ENCODE measurements at regions not wholly inside any gene's neighbourhood (a gene's known extent, or its start where the extent isn't known, plus 50 kb on each side); places are given as distances from the start of the nearest gene placed in this dataset.
"Not testable (repeated sequence)": the region's sequence is repeated elsewhere in the genome, so short reads cannot be mapped to it uniquely, and the experiment has no call there.

DNA sequence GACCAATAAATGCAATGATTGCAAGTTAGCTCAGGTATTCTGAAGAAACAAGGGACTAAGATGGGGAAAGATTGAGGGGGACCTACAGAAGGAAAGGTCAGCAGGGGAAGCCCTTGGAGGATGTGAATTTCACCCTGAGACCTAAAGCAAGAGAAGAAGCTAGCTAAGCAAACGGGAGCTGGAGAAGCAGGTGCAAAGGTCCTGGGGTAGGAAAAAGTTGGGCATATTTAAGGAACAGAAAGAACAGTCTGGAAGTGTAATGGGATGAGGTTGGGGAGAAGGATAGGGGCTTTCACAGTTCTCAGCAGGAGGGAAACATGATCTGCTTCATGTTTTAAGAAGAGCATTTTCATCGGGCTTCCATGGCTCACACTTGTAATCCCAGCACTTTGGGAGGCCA, 89.7 kb upstream of the SLC45A1 start:
- H3K9me3 ChIP-seq (ENCODE audit: control insufficient read depth, low read length): no peaks in the 10 kb centered on the region
- no peak overlapping the region for H3K14ac ChIP-seq (ENCODE audit: low read length in 2 of 2)
- no peak overlapping the region for H3K18ac ChIP-seq (ENCODE audit: low read depth in 1 of 2, low read length in 2 of 2)
- H3K27me3 ChIP-seq (ENCODE audit: control insufficient read depth in 1 of 2, insufficient read depth in 1 of 2, low read length in 2 of 2): no peaks in the 10 kb centered on the region
- no peak overlapping the region for H4K8ac ChIP-seq (ENCODE audit: low read length)
- no peak overlapping the region for H2BK15ac ChIP-seq (ENCODE audit: low read depth, poor library complexity, severe bottlenecking)
- H3K4me1 ChIP-seq (ENCODE audit: control insufficient read depth, insufficient read depth, low read depth, low read length): peaks cover 4% of the 10 kb centered on the region
- no peak overlapping the region for H2AK5ac ChIP-seq (ENCODE audit: low read length, severe bottlenecking)
- H2BK5ac ChIP-seq (ENCODE audit: low read depth, low read length, poor library complexity, severe bottlenecking): no peak overlapping the region
- H3K79me1 ChIP-seq (replicated peaks; ENCODE audit: low read length, poor library complexity, severe bottlenecking): no peaks in the 10 kb centered on the region
- WGBS: 99% methylated on average over 2 of the region's 2 CpGs
- H3K36me3 ChIP-seq (ENCODE audit: control insufficient read depth in 1 of 2, insufficient read depth in 2 of 2, low read depth in 1 of 2, low read length in 2 of 2): no peaks in the 10 kb centered on the region
- no peak overlapping the region for H4K91ac ChIP-seq (ENCODE audit: low read length)
- H3K4me3 ChIP-seq (ENCODE audit: insufficient read depth in 1 of 2, low read depth in 1 of 2, low read length in 2 of 2): no peak overlapping the region
- H3K27ac ChIP-seq (ENCODE audit: low read length, poor library complexity, severe bottlenecking): no peak overlapping the region
- no peak overlapping the region for H2BK12ac ChIP-seq (ENCODE audit: low read length in 2 of 2)
- H3K4me2 ChIP-seq (ENCODE audit: low read length, poor library complexity, severe bottlenecking): no peak overlapping the region
- H3K23ac ChIP-seq (ENCODE audit: low read length in 2 of 2): no peak overlapping the region
- H2BK120ac ChIP-seq (ENCODE audit: low read depth, low read length): no peak overlapping the region
- H3K4ac ChIP-seq (ENCODE audit: low read depth in 1 of 2, low read length in 2 of 2): no peak overlapping the region
- no peak overlapping the region for H2AFZ ChIP-seq (ENCODE audit: low read depth, low read length)
- DNase-seq: no peak
- H3K9ac ChIP-seq (ENCODE audit: low read length): no peak overlapping the region

DNA sequence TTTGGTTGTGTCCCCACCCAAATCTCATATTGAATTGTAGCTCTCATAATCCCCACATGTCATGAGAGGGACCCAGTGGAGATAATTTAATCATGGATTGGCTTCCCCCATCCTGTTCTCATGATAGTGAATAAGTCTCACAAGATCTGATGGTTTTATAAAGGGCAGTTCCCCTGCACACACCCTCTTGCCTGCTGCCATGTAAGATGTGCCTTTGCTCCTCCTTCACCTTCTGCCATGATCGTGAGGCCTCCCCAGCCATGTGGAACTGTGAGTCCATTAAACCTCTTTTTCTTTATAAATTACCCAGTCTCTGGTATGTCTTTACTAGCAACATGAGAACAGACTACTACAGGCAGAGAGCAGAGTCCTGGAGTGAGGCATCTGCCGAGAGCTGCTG, 90.2 kb upstream of the SLC45A1 start:
- H3K23ac ChIP-seq (ENCODE audit: low read length in 2 of 2); H3K4me2 ChIP-seq (ENCODE audit: low read length, poor library complexity, severe bottlenecking); H3K4me1 ChIP-seq (ENCODE audit: control insufficient read depth, insufficient read depth, low read depth, low read length); H3K14ac ChIP-seq (ENCODE audit: low read length in 2 of 2); H2BK5ac ChIP-seq (ENCODE audit: low read depth, low read length, poor library complexity, severe bottlenecking); H3K4me3 ChIP-seq (ENCODE audit: insufficient read depth in 1 of 2, low read depth in 1 of 2, low read length in 2 of 2); H4K91ac ChIP-seq (ENCODE audit: low read length); H2BK12ac ChIP-seq (ENCODE audit: low read length in 2 of 2); DNase-seq; H3K18ac ChIP-seq (ENCODE audit: low read depth in 1 of 2, low read length in 2 of 2); H3K4ac ChIP-seq (ENCODE audit: low read depth in 1 of 2, low read length in 2 of 2); H3K27ac ChIP-seq (ENCODE audit: low read length, poor library complexity, severe bottlenecking); H2AFZ ChIP-seq (ENCODE audit: low read depth, low read length); H2AK5ac ChIP-seq (ENCODE audit: low read length, severe bottlenecking); H2BK120ac ChIP-seq (ENCODE audit: low read depth, low read length); H3K9me3 ChIP-seq (ENCODE audit: control insufficient read depth, low read length); H3K79me1 ChIP-seq (replicated peaks; ENCODE audit: low read length, poor library complexity, severe bottlenecking); H2BK15ac ChIP-seq (ENCODE audit: low read depth, poor library complexity, severe bottlenecking); H3K9ac ChIP-seq (ENCODE audit: low read length); H3K27me3 ChIP-seq (ENCODE audit: control insufficient read depth in 1 of 2, insufficient read depth in 1 of 2, low read length in 2 of 2); H4K8ac ChIP-seq (ENCODE audit: low read length); H3K36me3 ChIP-seq (ENCODE audit: control insufficient read depth in 1 of 2, insufficient read depth in 2 of 2, low read depth in 1 of 2, low read length in 2 of 2): not testable (repeated sequence)
- 95% methylated on average over 2 of the region's 2 CpGs for WGBS

DNA sequence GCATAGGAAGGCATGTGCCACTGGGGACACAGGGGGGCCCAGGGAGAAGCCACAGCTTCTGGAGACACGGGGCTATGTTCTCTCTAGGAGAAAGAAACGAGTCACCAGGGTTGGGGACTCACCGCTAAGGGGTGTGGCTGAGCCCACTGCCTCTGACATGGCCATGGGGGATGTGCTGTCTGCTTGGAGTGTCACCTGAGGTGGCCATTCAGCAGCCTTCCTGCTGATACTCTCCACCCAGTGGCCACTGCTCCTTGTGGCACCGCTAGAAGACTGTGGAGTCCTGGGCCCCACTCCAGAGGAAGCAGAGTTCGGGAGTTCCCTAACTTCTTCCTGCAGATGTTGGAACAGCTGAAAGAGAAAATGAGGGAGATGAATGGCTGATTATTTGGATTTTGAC, 91.2 kb upstream of the SLC45A1 start:
- no peak overlapping the region for H3K4me3 ChIP-seq (ENCODE audit: insufficient read depth in 1 of 2, low read depth in 1 of 2, low read length in 2 of 2)
- H3K14ac ChIP-seq (ENCODE audit: low read length in 2 of 2): peak overlapping the region in 1 of 2 experiments; percentile 44
- no peaks in the 10 kb centered on the region for H3K9me3 ChIP-seq (ENCODE audit: control insufficient read depth, low read length)
- no peak overlapping the region for H3K4ac ChIP-seq (ENCODE audit: low read depth in 1 of 2, low read length in 2 of 2)
- DNase-seq: no peak
- no peak overlapping the region for H3K23ac ChIP-seq (ENCODE audit: low read length in 2 of 2)
- no peaks in the 10 kb centered on the region for H3K79me1 ChIP-seq (replicated peaks; ENCODE audit: low read length, poor library complexity, severe bottlenecking)
- H4K8ac ChIP-seq (ENCODE audit: low read length): no peak overlapping the region
- H2BK120ac ChIP-seq (ENCODE audit: low read depth, low read length): no peak overlapping the region
- H3K18ac ChIP-seq (ENCODE audit: low read depth in 1 of 2, low read length in 2 of 2): peak overlapping the region in 1 of 2 experiments; percentile 74
- H2BK12ac ChIP-seq (ENCODE audit: low read length in 2 of 2): peak overlapping the region in 1 of 2 experiments; percentile 45
- no peak overlapping the region for H4K91ac ChIP-seq (ENCODE audit: low read length)
- H3K4me2 ChIP-seq (ENCODE audit: low read length, poor library complexity, severe bottlenecking): no peak overlapping the region
- H3K27ac ChIP-seq (ENCODE audit: low read length, poor library complexity, severe bottlenecking): no peak overlapping the region
- no peaks in the 10 kb centered on the region for H3K36me3 ChIP-seq (ENCODE audit: control insufficient read depth in 1 of 2, insufficient read depth in 2 of 2, low read depth in 1 of 2, low read length in 2 of 2)
- H2BK15ac ChIP-seq (ENCODE audit: low read depth, poor library complexity, severe bottlenecking): no peak overlapping the region
- H2AFZ ChIP-seq (ENCODE audit: low read depth, low read length): no peak overlapping the region
- H3K4me1 ChIP-seq (ENCODE audit: control insufficient read depth, insufficient read depth, low read depth, low read length): peaks cover 4% of the 10 kb centered on the region
- H3K27me3 ChIP-seq (ENCODE audit: control insufficient read depth in 1 of 2, insufficient read depth in 1 of 2, low read length in 2 of 2): no peaks in the 10 kb centered on the region
- 77% methylated on average over 4 of the region's 5 CpGs for WGBS
- H2BK5ac ChIP-seq (ENCODE audit: low read depth, low read length, poor library complexity, severe bottlenecking): no peak overlapping the region
- H2AK5ac ChIP-seq (ENCODE audit: low read length, severe bottlenecking): no peak overlapping the region
- H3K9ac ChIP-seq (ENCODE audit: low read length): no peak overlapping the region

DNA sequence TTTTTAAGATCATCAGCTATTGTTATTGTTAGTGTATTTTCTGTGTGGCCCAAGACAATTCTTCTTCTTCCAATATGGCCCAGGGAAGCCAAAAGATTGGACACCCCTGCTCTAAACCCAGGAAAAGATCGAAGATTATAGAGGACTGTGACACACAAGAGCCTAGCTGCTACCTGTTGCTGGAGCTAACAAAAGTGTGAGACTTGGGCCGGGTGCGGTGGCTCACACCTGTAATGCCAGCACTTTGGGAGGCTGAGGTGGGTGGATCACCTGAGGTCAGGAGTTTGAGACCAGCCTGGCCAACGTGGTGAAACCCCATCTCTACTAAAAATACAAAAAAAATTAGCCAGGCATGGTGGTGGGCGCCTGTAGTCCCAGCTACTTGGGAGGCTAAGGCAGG, 91.9 kb upstream of the SLC45A1 start:
- not testable (repeated sequence) for H2BK12ac ChIP-seq (ENCODE audit: low read length in 2 of 2); H4K8ac ChIP-seq (ENCODE audit: low read length); H3K14ac ChIP-seq (ENCODE audit: low read length in 2 of 2); H3K27ac ChIP-seq (ENCODE audit: low read length, poor library complexity, severe bottlenecking); H3K4ac ChIP-seq (ENCODE audit: low read depth in 1 of 2, low read length in 2 of 2); H2AK5ac ChIP-seq (ENCODE audit: low read length, severe bottlenecking); H3K79me1 ChIP-seq (replicated peaks; ENCODE audit: low read length, poor library complexity, severe bottlenecking); H3K23ac ChIP-seq (ENCODE audit: low read length in 2 of 2); H3K36me3 ChIP-seq (ENCODE audit: control insufficient read depth in 1 of 2, insufficient read depth in 2 of 2, low read depth in 1 of 2, low read length in 2 of 2); H2BK5ac ChIP-seq (ENCODE audit: low read depth, low read length, poor library complexity, severe bottlenecking); H3K9ac ChIP-seq (ENCODE audit: low read length); H3K4me3 ChIP-seq (ENCODE audit: insufficient read depth in 1 of 2, low read depth in 1 of 2, low read length in 2 of 2); H3K27me3 ChIP-seq (ENCODE audit: control insufficient read depth in 1 of 2, insufficient read depth in 1 of 2, low read length in 2 of 2); H2AFZ ChIP-seq (ENCODE audit: low read depth, low read length); H3K4me1 ChIP-seq (ENCODE audit: control insufficient read depth, insufficient read depth, low read depth, low read length); H2BK15ac ChIP-seq (ENCODE audit: low read depth, poor library complexity, severe bottlenecking); H4K91ac ChIP-seq (ENCODE audit: low read length); H3K18ac ChIP-seq (ENCODE audit: low read depth in 1 of 2, low read length in 2 of 2); H3K4me2 ChIP-seq (ENCODE audit: low read length, poor library complexity, severe bottlenecking); DNase-seq; H2BK120ac ChIP-seq (ENCODE audit: low read depth, low read length); H3K9me3 ChIP-seq (ENCODE audit: control insufficient read depth, low read length)
- 93% methylated on average over 3 of the region's 5 CpGs for WGBS

Data from mesenchymal stem cell (in vitro differentiated cells and primary cell).